ENCODE measurements at regions not wholly inside any gene's neighbourhood (a gene's known extent, or its start where the extent isn't known, plus 50 kb on each side); places are given as distances from the start of the nearest gene placed in this dataset.
"Not testable (repeated sequence)": the region's sequence is repeated elsewhere in the genome, so short reads cannot be mapped to it uniquely, and the experiment has no call there.

DNA sequence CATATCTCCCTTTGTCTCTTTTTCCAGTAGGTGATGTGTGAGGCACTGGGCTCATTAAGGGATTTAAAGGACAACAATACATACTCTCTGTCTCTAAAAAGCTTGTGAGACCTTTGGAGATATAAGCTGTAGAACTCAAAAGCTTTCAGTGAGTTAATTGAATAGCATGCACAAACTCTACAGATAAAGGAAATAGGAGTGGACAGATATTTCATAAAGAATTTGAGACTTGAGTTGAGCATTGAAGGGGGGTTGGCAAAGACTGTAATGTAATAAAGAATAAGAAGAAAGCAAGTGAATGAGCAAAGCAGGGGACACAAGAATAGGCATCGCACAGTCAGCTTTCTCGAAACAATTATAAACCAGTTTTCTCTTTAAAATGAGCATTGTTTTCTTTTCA lies 583.4 kb upstream of the DPPA4 start:
- DNase-seq = no peak

DNA sequence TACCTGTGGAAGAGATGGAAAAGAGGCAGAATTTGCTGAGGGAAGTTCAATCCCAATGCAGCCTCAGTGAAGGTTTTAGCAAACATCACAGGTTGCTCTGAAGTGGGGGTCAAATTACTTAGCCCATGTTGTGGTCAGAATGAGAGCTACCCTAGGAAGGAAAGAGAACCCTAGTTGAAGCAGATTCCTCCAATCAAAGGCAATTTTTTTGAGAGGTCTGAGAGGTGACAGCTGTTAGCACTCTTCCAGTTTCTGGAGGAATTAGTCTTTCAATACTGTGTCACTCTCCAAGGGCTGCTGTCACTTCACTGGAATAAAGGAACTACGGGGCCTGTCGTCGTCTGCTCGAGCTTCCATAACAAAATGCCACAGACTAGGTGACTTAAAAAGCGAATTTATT lies 584.2 kb upstream of the DPPA4 start:
- DNase-seq = peak; percentile 17 to 73

DNA sequence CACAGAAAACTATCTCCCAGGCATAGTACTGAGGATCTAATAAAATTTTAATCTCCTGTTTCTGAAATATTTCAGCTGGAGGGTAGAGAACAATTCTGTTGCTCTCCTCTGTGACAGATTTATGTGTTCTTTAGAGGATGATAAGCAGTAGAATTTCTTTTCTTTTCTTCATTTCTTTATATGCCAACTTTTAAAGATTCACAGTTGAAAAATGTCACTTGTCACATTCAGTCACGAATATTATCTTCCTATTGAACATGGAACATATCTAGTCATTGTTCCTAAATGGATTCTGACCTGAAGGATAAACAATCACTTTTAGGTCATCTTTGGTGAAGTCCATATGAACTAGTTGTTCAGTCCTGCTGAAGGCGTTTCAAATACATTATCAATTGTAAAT lies 585.5 kb upstream of the DPPA4 start:
- DNase-seq = no peak

DNA sequence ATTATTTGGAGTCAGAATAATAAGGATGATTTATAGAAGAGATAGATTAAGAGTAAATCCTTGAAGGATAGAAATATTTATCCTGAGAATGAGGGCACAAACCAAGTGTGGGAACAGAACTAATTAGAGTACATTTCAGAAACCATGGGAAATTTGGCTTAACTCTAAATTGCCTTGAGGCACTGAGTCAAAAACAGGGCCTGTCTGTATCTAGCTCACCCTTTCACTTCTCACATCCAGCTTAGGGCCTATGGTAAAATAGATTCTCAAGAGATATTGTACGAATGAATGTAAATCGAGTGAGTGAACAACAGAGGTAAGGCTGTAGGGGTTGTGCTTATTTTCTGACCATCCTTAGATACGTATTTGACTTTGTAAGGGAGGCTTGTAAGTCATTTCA lies 586.1 kb upstream of the DPPA4 start:
- no peak for DNase-seq

DNA sequence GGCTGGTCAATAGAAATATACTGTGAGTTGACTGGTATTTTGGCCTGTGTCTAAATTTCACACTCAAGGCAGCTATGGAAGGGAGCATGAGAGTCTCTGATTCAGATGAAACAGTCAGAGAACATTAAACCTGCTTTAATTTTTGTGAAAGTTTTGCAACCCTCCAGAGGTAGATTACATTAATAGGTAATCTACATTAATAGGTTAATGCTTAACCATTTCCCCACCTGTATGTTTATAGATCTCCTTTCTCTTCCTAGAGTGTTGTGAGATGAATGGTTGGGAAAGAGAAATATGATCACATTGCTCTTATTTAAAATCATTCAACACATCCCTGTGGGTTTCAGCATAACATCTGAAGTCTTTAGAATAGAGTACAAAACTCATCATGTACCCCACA lies 586.9 kb upstream of the DPPA4 start:
- no peak for DNase-seq

DNA sequence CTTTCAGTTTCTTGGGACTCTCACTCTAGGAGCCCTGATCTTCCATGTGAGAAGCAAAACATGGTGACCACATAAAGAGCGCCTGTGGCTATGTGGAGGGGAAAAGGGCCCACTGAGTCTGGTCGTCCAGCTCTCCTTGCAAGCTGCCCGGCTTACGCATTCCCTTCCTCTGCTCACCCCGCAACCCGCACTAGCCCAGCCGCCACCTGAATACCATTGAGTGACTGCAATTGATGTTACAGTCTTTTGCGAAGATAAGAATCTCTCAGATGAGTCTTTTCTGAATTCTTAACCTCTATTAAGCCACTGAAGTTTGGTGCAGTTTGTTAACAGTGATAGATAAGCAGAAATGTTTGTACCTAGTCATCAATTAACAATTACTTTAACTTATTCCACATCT lies 589.0 kb upstream of the DPPA4 start:
- no peak for DNase-seq

DNA sequence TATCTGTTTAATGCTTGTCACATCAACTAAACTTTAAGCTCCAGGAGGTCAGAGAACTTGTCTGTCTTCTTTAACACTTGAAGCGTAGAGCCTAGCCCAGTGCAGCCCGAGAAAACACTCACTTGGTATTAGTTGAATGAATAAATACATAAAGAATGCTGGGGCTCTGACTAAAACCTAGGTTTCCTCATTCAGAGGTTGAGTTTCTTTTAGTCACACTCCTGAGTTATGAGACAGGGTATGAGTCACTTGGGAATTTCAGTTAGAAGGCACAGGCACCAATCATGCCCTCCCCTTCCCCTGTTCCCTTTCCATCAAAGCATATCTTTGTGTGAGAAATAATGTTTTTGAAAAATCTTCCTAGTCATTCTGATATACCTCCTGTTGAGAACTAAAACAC lies 589.8 kb upstream of the DPPA4 start:
- no peak for DNase-seq

DNA sequence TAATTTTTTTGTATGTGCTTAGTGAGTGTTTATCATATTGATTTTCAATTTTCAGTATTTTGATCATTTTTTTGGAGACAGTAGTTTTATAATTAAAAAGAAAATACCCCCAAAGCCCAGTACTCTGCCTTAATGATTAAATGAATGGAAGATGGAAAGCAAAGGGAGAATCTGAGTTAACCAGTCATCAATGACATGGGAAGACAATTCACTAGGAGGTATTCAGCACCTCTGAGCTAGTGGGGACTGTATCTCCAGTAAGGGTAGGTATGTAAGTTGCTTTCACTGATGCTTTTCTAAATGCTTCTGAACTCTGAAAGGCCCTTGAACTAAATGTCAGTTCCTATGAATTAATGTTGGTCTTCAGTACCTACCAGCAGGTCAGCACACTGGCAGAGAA lies 590.4 kb upstream of the DPPA4 start:
- DNase-seq = no peak

DNA sequence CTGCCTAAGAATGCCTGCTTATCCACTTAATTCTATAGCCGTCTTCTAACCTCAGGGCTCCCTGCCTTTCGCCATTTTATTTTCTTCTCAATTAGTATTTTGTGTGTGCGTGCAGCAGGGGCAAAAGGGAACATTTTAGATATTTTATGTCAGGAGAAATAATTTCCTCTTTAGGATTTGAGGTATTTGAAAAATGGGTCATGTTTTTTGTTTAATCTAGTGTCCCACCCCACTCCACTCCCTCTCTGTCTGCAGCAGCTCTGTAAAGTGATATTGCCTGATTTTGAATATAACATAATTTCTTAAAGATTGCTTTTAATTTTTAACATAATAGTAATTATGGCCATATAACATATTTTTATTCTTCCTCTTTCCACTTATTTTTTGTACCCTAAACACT lies 593.2 kb upstream of the DPPA4 start:
- no peak for DNase-seq

DNA sequence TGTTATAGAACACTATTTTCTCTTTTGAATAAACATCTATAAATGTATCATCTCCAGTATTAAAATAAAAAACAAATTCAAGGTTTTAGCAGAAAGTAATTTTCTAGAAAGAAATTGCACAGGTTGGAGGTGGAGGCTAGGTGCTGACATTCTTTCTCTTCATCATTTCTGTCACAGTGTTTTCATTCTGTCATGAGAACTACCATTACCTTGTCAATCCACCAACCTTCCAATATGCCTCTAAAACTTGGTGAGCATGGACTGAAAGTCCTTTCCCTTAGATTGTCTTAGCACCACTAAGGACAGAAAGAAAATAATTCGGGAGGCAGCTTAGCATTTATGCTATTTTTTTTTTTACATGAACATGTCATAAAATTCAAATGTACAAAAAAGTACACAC lies 596.2 kb upstream of the DPPA4 start:
- no peak for DNase-seq

DNA sequence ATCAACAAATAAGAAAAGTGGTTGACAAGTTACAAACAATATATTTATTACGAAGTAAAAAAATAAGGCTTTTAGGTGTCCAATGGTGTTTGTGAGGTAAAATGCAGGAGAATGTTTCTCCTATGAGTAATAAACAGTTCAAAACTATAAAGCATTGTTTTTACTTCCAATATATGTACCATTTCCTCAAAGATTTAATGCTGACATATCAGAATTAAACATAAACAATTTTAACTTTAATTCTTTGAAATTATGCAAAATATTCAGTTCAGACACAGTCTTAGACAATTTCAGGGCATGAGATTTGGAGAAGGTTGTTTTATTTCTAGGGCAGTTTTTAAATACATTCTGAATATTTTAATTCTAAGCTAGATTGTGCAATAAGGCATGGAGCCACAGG lies 602.5 kb upstream of the DPPA4 start:
- DNase-seq = no peak

DNA sequence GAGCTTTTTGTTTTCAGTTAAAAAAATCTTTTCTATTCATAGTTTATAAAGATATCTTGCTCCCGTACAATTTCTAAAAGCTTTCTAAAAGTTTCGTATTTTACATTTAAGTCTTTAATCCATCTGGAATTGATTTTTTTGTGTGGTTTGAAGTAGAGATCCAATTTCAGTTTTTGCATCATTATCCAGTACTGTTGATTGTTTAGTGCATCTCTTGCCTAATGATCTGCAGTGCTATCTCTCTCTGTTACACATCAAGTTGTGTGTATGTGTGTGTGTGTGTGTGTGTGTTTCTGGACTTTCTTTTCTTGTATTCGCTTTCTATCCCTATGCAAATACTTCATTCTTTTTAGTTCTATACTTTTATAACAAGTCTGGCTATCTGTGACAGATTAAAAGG lies 605.8 kb upstream of the DPPA4 start:
- no peak for DNase-seq

DNA sequence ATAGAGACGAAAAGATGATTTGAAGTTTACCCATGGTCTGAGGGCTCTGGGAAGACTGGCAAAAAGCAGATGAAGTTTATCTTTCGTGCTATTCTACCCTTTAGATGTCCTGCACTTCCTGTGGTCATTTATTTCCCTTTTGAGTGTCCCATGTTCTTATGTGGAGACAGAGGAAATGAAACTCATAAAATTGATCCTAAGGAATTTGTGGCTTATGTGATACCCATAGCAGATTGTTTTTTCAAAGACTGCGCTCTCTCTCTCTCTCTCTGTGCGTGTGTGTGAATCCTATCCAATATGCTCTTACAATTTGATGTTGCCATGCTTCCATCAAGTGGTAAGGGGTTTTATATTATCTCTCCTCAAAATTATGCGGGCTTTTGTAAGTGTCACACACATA lies 607.5 kb upstream of the DPPA4 start:
- no peak for DNase-seq

DNA sequence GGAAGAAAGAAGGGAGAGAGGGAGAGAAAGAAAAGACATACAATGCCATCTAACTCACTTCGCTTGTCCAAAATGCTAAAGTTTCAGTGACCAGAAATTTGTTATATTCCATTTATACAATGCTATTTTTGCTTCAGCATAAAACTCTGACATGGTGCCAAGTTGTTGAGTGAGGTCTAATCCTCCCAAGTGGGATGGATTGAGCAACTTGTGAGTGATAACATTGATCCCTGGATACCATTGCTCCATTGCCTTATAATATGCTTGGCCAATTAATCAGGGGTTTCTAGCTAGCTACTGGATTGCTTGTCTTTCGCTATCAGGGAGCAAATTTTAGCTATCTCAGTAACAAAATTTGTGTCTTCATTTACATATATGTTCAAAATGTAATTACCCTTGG lies 615.6 kb upstream of the DPPA4 start:
- no peak for DNase-seq

DNA sequence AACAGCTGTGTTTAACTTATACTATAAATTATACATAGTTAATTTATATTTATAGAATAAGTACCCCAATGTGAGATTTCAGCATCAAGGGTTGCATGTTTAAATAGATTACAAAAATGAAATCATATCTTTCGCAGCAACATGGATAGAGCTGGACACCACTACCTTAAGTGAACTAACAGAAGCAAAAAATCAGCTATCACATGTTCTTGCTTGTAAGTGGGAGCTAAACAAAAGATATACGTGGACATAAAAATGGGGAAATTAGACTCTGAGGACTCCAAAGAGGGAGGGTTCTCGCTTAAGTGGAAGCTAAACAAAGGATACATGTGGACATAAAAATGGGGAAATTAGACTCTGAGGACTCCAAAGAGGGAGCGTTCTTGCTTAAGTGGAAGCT lies 626.5 kb upstream of the DPPA4 start:
- peak in 1 of 2 experiments; percentile 5 for DNase-seq

DNA sequence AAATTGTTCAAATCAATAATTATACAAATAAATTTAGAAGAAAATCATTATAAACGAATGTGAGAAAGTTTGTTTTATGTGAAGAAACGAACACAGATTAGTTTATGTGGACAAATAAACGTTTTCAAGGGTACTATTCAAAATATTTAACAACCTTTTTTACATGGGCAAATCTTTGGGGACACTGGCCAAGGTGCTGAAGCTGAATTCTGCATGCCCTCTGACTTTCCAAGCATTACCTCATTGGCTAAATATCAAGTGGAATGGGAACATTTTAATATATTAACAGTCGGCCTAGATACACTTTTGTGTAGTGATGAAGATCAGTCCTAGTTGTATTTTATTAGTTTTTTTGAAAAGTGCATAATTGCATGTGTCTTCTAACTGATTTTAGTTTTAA lies 636.4 kb upstream of the DPPA4 start:
- DNase-seq = no peak

DNA sequence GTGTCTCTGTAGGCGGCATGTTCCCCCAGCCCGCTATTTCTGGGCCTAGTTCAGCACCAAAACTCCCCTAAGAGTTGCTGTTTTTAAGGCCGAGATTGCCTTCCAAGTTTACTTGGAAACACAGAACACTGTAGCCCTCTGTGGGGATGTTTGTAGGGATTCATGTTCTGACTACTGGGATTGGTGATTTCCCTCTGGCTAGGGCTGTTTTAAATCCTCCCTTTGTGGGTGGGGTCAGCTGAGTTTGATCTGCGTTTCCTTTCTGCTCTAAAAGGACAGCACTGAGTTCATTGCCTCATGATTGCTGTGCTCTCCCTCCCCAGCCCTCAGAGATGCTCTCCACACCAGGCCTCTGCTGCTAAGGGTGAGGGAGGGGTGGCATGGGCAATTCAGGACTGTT lies 640.6 kb upstream of the DPPA4 start:
- DNase-seq = no peak

DNA sequence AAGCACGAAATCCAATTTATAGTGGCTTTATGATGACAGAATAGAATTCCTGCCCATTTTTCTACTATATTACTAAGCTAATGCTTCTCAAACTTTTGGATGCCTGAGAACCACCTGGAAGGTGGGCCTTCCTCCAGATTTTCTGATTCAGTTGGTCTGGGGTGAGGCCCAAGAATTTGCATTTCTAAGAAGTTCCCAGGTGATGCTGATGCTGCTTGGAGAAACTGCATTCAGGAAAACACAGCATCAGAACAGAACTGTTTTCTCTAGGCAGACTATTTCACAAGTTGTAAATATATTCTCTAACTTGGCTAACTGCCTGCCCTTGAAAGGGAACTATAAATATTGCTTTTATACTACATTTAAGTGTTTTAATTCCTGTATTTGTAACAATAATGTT lies 644.9 kb upstream of the DPPA4 start:
- no peak for DNase-seq

DNA sequence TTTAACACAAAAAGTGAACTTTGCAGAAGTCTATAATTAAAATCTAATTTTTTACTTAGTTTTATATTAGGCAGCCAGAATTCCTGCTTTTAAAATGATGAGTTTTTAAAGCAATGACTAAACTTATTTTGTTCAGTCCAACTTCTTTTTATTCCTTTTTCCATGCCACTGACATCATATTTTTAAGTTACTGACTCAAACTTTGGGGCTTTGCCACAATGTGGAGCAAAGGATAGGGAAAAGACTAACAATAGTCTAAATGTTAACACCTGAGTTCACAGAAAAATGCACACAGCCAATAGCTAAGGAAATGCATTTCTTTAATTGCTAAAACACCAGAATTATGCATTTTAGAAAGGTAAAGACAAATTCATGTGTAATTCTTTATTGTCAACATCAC lies 647.6 kb upstream of the DPPA4 start:
- no peak for DNase-seq

DNA sequence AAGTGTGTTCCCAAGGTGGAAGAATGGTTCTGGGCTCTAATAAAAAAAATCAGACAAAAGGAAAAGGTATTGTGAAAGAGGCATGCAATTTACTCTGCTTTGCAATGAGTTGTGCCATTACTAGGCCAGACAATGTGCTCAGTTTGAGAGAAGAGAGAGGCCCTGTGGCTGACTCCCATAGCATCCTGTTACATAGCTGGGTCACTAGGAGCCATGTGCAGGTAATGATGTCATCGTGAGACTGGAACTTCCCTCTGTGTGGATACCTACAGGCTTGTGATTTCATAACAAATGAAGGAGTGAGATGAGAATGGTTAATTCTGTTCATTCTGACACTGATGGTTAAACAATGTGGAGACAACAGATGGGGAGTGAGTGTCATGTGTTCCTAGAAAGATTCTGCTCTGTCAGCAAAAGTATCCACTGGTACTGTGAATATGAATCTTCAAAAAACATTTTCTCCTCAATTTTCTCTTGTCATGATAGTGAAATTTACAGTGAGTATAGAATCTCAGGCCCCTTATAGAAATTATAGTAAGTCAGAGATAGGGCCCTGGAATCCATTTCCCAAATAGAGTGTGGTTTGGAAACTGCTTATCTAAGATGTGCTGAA lies 648.7 kb upstream of the DPPA4 start:
- DNase-seq = no peak

DNA sequence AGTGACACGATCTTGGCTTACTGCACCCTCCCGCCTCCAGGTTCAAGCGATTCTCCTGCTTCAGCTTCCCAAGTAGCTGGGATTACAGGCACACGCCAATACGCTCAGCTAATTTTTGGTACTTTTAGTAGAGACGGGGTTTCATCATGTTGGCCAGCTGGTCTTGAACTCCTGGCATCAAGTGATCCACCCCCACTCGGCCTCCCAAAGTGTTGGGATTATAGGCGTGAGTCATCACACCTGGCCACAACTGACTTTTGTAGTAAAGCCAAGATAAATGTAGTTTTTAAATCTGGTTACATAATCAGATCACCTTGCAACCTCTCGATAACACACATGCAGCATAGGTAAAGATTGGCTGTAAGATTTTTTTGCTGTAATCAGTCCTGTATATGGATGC lies 657.5 kb upstream of the DPPA4 start:
- DNase-seq = no peak

DNA sequence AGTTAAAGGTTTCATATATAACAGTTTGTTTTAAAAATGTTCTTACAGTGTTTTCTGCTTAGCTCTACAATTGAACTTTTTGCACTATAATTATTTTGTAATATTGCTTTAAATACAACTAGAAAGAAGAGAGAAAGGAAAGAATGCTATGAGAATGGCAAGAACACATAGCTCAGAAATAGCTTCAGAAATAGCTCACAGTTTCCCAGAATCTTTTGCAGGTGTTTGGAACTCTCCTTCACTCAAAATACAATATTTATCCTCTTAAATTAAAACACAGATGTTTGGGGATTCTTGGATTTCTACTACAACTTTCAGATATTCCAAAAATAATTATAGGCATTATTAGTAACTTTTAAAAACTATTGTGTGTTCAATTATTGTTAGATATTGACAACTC lies 658.0 kb upstream of the DPPA4 start:
- DNase-seq = no peak

DNA sequence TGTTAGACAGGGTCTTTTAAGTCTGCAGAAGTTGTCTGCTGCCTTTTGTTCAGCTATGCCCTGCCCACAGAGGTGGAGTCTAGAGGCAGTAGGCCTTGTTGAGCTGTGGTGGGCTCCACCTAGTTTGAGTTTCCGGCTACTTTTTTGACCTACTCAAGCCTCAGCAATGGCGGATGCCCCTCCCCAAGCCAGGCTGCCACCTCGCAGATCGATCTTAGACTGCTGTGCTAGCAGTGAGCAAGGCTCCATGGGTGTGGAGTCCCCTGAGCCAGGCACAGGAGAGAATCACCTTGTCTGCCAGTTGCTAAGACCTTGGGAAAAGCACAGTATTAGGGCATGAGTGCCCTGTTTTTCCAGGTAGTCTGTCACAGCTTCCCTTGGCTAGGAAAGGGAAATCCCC lies 664.6 kb upstream of the DPPA4 start:
- DNase-seq = not testable (repeated sequence)

DNA sequence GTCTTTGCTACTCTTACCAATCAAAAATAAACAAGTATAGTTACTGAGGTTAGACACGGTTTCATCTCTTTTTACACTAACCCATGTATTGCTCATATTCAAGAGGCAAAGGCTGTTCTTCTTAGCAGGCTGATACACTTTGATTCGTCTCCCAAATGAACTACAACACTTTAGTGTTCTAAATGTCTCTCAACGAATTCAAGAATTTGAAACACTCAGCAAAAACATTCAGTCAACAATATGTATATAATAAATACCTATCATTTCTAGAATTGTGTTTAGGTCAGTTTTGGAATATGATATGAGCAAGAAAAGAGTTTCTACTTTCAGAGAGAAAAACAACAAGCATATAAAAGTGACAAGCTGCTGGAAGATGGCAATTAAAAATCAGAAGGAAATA lies 669.6 kb upstream of the DPPA4 start:
- no peak for DNase-seq

DNA sequence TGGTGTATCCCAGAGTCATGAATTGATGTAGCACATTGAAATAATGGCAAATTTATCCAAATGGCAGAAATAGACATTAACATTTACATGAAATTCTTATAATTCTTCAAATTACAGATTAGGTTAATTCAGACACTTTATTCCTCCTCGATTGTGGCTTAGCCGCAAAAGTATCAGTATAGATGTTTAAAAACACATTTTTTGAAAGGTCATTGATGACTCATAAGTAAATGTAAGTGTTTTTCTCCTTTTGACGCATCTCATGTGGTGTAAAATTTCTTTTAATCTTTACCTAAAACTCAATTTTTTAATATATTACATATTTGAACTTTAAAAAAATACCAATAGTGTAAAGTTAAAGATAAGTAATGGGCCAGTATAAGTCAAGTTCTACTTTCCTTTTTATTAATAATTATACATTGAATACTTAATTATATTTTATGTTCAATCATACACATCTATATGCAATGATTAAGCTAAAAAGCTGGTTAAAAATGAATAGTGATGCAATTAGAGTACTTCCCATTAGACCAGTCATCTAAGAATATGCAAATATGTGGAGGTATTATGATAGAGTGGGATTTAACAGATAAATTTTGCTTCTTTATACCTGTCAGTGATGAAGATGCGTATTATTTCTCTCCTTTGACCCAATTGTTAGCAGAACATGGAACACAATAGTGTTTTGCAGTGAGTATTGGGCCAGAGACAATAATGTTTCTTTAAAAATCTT lies 678.1 kb upstream of the DPPA4 start:
- no peak for DNase-seq
